Right lobe of liver (tissue), 4 donors: ENCODE measurements at regions not wholly inside any gene's neighbourhood (a gene's known extent, or its start where the extent isn't known, plus 50 kb on each side); places are given as distances from the start of the nearest gene placed in this dataset.

Source experiments
- CTCF ChIP-seq, 4 donors: fragments of 200-600 bp in 3 of 4; fragments of 450-650 bp in 1 of 4; IDR thresholded peaks; one replicate each; pipeline versions ENCODE4 v1.5.1 to v1.8.0; 2016 to 2022; ENCODE audit warnings: antibody characterized with exemption in 4 of 4, mild to moderate bottlenecking in 2 of 4
- POLR2A ChIP-seq: fragments of 450-650 bp; IDR thresholded peaks from one replicate; pipeline ENCODE4 v1.6.1; 2017; ENCODE audit warnings: antibody characterized with exemption, mild to moderate bottlenecking
- donor health status: DM: no; HTN: no; CAD: no.
- donor health status: DM: no; HTN: no; CAD: no.
- donor health status: DM: no; HTN: yes; CAD: no.

DNA sequence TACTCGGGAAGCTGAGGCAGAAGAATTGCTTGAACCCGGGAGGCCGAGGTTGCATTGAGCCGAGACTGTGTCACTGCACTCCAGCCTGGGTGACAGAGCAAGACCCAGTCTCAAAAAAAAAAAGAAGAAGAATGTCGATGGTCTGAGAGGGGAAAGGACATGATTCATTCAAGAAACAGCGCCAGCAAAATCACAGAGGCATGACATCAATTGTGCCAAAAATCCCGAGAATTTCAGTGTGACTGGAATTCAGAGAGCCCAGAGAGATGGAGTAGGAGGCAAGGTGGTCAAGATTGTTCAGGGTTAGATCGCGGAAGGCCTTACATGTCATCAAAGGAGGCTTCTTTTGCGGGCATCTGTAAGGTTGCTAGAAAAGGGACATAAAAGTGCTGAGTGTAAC, 483.3 kb downstream of the VRK1 start:
- TF ChIP-seq CTCF (IDR thresholded peaks at IDR 0.05) = no peak
- TF ChIP-seq POLR2A = no peak
